HG03025 (cell line): ENCODE measurements at regions not wholly inside any gene's neighbourhood (a gene's known extent, or its start where the extent isn't known, plus 50 kb on each side); places are given as distances from the start of the nearest gene placed in this dataset.
"Not testable (repeated sequence)": the region's sequence is repeated elsewhere in the genome, so short reads cannot be mapped to it uniquely, and the experiment has no call there.

ENCODE experiments used
- ATAC-seq: cut with Tn5 transposase; IDR thresholded peaks from one replicate; pipeline ENCODE4 v1.9.1; 2021; ENCODE audit warnings: mild to moderate bottlenecking, moderate library complexity; ENCODE audit not compliant: unreplicated experiment, low FRiP score

DNA sequence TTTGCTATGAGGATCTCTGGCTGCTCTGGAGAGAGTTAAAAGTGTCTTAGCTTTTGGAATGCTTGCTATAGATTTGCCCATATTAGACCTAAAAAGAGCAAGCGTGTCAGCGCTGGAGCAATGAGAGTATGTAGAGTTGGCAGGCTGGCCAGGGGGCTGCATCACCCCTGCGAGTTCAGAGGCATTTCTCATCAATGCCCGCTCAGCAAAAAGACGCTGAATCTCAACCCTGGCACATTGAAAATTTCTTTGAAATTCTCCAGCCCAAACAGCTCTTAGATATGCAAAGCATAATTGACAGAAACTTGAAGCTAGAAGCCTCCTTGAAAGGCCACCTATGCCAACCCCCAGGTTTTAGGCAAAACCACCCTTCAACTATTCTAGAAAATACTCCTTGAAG lies 135.5 kb upstream of the F3 start:
- no peak for ATAC-seq

DNA sequence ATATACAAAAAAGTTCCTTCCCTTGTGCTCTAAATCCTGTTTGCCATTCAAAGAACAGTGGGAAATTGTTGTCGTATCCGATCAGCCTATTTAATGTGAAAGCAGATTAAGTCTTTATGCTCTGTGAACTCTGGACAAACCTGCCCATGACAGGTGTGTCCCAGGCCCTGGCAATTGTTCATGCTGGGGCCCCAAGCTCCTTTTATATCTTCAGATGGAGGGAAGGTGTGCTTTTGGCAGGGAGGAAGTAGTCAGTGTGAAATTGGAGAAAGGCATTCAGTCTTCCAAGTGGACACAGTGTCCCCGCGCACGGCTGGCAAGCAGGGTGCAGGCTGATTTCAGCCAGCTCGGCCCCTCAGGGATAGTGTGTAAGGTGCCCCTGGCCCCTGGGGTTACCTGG lies 135.1 kb upstream of the F3 start:
- no peak for ATAC-seq

DNA sequence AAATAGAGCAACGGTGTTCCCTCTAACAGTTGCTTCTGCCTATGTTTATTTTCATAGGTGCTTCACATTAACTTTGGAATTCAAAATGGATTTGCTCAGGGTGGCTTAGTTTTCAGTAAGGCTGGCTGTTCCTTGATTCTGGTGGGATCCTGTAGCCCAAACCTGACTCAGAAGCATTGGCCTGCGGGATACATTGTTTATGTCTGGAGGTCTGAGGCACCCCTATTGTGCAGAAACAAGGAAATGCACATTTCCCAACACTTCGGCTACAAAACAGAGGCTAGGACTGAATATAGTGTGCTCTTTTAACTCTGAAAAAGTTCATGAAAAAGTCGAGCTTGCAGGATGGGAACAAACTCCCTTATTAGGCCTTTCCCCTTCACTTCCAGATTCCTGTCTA lies 133.8 kb upstream of the F3 start:
- ATAC-seq, result no peak

DNA sequence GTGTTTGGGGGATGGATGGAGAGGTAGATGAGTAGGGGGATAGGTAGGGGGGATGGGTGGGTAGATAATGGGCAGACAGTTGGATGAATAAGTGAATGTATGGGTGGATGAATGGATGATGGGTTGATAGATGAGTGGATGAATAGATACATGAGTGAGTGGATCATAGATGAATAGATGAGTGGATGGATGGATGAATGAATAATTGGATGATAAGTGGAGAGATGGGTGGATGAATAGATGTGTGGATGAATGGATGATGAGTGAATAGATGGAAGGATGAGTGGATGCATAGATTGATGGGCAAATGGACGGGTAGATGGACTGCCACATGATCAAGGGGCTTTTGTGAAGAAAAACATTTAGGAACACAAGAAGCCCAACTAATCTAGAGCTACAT lies 133.3 kb upstream of the F3 start:
- no peak for ATAC-seq

DNA sequence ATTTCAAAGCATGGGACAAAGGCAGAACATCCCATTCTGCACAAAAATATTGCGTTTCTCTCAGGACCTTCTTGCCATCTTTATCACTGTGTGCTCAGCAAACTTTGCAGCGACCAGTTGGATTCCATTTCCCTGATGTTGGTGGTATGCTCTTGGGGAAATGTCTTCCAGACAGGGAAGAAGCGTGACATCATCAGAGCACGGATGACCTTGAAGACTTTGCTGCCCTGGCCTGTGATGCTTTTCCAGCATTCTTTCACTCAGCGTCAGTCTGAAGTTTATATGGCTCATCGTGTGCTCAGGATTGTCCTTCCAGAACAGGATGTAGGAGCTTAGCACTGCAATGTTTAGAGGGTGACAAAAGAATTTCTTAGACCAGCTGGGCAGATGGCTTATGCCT lies 131.4 kb upstream of the F3 start:
- no peak for ATAC-seq

DNA sequence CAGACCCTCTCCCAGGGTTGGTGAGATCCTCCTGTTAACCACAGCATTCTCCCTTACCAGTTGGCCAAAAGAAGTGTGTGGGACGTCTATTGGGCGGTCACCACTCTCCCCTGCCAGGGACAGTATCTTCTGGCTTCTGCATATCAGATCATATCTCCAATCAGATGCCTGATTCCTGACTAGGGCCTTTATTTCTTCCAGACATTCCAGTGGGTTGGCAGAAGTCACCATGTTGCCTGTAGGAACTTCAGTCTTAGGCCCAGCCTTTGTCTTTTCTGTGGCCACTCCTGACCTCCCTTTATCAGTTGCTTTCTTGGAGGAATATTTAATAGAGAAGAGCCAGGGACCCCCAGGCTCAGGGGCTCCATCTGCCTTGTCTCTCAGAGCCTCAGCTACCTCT lies 130.4 kb upstream of the F3 start:
- no peak for ATAC-seq

DNA sequence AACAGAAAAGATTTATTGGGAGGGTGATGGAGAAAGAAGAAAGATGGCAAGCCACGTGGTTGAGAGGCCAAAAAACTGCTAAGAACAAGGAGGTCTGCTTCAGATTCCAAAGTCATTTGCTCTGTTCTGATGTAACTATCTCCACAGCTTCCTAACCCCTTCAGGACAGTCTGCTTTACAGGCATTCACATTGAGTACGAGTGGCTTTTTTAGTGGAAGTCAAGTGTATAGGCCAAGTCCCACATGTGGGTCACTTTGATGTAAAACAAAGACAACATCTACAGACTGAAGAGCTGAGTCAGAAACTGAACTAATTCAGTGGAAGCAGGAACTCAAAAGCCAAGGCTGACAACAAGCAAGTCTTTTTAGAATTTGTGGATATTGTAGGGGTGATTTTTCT lies 128.7 kb upstream of the F3 start:
- no peak for ATAC-seq

DNA sequence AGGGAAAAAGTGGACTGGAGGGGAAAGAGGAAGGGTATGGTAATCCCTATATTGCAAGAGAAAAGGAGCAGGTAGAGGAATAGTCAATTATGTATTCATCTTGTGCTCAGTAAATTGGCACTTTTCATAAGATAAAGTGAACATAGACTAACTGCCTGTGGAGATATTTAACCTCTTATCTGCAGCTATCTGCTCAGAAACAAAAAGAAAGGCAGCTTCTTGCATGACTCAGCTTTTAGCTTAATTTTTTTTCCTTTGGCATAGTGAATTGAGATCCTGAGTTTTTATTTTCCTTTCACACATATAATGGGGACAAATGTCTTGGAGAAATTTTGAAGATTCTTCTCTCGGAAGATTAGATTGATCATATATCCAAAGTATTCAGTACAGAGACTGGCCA lies 127.6 kb upstream of the F3 start:
- ATAC-seq, result no peak

DNA sequence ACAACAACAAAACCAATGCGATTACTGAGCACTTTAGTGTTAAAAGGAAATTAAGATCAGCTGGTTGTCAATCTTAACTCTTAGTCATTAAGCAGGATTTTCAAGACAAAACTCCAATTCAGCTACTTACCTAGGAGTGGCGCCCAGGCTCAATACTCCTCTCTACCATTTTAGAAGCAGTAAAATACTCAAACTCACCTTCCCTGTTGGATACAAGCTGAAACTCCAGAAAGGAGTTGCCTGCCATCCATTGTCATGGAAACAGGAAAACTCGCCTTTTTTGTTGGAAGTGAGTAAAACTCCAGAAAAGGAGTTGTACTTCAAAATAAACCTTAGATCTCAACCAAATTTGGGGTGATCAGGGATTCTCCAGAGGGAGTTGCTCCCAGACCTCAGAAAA lies 127.0 kb upstream of the F3 start:
- ATAC-seq, result no peak

DNA sequence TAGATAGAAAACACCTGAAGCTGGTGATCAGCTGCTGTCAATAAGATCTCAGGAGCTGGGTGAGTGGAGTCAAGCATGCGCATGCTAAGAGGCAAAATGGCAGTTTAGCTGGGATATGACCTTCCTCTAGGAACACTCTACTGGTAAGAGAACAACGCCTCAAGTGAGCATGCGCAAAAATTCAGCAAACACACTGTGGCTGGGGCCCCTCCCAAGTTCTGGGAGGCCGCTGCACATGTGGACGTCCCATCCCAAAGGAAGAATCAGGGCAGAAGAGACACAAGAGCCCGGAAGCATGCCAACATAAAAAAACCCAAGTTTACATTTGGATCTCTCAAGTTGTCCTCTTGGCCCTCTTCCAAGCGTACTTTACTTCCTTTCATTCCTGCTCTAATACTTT lies 126.3 kb upstream of the F3 start:
- ATAC-seq, result no peak

DNA sequence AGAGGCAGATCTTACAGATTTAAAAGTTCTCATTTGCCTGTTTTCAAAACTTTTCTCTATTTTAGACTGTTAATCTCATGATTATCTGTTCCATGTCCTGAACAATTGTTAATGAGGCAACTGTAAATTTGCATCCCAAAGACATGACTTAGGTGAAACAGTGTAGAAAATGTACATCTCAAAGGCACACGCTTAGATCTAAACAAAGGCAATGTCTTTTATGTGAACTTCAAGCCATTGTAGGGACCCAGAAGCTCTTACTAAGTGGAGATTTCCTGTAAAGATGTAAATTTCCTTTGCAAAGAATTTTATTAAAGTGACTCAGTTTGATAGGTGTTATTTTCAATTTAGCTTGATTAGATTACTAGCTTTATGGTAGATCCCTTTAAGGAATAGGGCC lies 125.2 kb upstream of the F3 start:
- ATAC-seq, result no peak

DNA sequence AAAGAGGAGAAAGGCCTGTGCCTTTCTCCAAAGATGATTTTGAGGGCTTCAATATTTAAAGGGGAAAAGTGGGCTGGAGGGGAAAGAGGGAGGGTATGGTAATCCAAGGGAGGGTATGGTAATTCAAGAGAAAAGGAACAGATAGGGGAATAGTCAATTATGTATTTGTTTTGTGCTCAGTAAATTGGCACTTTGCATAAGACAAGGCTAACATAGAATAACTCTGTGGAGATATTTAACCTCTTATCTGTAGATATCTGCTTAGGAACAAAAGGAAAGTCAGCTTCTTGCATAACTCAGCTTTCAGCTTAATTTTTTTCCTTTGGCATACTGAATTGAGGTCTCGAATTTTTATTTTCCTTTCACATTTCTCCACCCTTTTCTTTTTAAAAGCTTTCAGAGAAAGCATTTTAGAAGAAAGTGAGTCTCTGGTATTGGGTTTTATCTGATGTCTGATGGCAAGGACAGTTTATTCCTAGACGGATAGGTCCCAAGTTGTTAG lies 119.9 kb upstream of the F3 start:
- ATAC-seq, result no peak

DNA sequence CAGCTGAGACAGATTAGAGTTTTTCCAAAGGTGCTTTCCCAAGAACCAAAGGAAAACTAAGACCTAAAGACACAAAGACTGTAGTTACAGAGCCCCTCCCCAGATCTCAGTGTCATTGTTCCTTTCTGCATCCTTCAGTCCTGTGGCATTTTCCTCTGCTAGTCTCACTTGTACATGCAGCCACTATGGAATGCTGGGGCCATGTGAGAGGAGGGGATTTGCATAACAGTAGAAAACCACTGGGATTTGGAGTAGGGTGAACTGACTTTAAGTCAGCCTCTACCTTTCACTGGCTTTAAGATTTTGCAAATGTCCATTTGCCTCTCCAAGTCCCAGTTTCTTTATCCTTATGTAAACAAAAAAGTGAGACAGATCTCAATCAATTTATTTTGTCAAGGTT lies 119.4 kb upstream of the F3 start:
- no peak for ATAC-seq

DNA sequence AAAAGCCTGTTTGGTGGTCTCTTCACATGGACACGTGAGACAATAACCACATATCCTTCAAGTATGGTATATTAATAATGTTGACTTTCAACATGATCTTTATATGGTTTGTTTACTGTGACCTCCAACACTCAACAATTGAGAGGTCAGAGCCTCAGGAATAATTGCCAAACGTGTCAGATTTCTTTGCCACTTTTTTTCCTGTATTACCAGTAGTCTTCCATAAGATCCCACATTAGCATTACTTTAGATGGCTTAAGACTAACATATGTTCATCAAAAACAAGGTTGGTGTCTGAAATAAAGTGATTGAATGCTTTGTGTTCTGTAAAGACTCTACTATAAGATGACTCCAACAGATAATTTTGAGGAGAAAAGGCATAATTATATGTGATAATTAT lies 118.7 kb upstream of the F3 start:
- no peak for ATAC-seq

DNA sequence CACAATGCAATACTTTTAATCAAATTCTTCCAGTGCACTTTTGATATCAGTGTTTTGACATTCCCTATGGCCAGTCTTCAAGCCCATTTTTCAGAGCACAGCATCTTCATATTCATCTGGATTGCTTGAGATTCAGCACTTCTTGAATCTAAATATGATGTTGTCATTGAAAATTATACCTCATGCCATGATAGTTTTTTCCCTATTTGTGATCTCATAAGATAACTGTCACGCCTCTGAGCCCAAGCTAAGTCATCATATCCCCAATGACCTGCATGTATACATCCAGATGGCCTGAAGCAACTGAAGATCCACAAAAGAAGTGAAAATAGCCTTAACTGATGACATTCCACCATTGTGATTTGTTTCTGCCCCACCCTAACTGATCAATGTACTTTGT lies 117.6 kb upstream of the F3 start:
- not testable (repeated sequence) for ATAC-seq

DNA sequence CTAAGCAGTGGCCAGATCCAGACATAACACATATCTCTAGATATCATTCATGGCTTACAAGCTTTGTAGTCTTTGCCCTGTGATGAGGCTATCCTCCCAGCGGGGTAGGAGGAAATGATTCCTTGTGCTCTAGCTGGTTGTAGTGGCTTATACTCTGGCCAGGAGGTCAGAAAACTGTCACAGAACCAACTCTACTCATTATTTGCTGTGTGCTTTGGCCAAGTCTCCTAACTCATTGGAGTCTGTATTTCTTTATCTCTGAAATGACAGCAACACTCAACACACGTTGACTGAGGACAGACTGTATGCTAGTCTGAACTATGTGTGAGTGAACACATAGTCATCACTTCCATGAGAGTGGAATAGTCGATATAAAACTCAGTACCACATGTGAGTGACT lies 116.7 kb upstream of the F3 start:
- ATAC-seq, result no peak

DNA sequence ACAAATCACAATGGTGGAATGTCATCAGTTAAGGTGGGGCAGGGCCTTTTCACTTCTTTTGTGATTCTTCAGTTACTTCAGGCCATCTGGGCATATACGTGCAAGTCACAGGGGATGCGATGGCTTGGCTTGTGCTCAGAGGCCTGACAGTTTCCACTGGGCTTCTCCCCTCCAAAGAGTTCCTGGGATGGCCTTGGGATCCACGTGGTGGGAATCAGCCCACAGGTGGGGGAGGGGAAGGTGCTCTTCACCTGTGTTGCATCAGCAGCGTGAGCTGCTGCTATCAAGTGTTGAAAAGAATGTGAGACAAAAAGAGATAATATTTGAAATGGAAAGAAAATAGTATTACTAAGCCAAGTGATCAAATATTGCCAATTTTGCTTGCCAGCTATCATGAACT lies 116.2 kb upstream of the F3 start:
- not testable (repeated sequence) for ATAC-seq

DNA sequence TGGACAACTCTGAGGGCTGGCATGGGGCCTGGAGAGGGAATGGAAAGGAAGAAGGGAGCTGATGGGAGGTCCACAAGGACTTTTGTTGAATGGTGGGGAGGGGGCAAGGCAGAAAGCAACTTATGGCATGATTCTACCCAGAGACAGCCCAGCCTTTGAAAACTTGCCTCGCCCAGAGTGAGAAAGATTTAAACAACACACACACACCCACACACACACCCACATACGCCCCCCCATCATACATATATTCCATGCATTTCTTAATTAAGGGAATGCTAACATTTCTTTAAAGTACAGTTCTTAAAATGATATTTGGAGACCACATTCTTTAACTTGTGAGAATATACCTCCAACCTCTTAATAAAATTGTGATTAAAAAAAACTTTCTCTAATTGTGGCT lies 115.4 kb upstream of the F3 start:
- no peak for ATAC-seq

DNA sequence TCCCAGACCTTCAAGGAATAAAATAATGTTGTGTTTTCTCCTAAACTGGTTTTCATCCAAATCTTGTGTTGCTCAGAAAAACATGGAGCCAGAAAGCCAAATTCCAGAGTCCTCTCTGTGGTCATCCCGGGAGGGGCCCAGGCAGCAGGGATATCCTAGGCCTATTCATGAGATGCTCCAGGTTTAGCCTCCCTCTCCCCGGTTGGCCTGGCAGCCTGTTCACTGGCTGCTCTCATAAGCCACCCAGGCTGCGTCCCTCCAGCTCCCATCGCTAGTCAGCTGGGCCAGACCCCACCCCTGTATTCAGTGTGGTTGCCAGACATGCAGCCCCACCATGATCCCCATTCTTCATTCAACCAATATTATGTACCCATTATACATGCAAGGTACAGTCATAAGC lies 113.4 kb upstream of the F3 start:
- no peak for ATAC-seq

DNA sequence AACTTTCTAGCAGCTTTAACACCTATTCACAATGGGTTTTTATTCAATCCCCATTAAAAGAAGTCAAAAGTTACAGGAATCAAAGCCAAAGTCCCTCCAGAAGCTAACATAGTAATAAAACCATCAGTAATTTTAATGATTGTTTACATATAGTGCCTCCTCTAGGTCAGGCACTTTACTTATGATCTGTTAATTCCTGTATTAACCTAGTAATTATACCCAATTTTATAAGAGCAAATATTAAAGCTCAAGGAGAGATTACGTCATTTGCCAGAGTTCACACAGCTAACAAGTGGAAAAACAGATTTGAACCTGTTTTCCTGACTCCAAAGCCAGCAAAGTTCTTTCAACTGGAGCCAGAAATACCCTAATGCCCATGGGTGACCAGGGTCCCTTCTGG lies 112.9 kb upstream of the F3 start:
- ATAC-seq, result no peak

DNA sequence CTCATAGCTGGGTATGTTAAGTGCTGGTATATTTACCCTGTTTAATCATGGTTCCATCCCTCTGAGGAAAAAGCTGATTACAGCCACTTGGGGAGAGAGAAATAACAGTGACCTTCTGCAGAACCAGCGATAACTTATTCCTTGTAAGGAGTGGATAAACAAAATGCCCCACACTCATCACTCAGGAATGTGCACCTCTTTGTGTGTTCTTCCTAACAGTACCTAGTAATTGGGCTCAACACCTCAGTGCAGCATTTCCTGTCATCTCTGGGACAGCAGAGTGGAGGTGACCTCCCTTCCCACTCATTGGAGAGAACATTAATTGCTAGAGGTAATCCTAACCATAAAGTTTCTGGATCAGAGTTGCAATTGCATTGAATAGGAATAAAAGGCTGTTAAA lies 112.5 kb upstream of the F3 start:
- no peak for ATAC-seq

DNA sequence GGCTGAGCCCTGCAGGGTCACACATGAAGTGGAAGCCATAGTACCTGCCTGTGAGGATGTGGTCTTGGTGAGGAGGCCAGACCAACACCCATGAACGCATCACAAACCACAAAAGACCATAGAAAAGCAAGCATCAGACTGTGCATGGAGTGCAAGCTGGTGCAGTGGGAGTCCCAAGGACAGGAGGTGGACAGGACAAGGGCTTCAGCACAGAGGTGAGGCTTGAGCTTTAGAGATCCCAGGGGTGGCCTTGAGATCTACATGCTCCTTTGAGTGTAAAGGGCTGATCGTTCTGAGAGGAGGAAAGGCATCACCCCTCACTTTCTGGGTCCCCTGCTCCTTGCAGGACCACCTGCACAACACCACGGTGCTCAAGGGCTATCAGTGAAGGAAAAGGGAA lies 111.9 kb upstream of the F3 start:
- no peak for ATAC-seq

DNA sequence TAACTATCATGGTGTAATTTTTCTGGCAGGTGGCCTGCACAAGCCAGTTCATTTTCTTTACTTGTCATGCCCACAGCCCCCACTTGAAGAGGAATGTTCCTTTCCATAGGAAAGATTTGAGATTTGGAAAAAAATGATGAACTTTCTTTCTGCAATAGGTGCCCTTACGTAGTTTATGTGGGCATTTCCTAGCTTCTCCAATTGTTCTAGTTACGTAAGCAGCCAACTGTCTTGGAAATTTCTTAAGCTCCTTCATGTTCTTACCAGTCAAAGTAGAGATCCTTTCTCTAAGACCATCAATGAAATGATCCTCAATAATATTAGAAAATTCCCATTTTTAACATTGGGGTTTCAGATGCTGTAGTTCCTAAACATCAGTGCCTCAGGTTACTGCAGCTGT lies 109.5 kb upstream of the F3 start:
- no peak for ATAC-seq

DNA sequence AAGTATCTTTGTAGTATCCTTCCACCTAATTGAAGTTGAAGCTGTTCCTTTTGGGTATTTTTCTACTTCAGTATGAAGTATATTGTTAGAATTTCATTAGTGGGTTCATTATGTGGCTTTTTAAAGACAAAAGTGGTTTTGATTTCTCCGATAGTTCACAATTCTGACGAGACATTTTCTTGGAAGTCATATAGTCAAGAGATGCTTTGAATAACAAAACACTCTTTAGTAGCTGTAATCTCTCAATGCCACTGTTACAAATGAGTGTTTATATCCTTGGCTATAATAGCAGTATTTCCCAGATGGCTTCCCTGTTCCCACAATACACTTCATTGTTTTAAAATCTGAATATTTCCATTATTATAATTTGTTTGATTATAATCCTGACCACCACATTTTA lies 108.7 kb upstream of the F3 start:
- ATAC-seq, result no peak
